Right ventricle myocardium superior (tissue), 1 donor: ENCODE measurements at regions not wholly inside any gene's neighbourhood (a gene's known extent, or its start where the extent isn't known, plus 50 kb on each side); places are given as distances from the start of the nearest gene placed in this dataset.
"Not testable (repeated sequence)": the region's sequence is repeated elsewhere in the genome, so short reads cannot be mapped to it uniquely, and the experiment has no call there.

Experiments used
- ATAC-seq: fragments of 200-7000 bp; cut with Tn5 transposase; one replicate; pipeline ENCODE4 v1.9.1; 2020; ENCODE audit warnings: mild to moderate bottlenecking; ENCODE audit not compliant: poor library complexity
- DNase-seq: peaks from one replicate; pipeline ENCODE4 v3.0.0-alpha.2; 2020
- intact Hi-C: fragments of 100-400 bp; cut with DNase I; formaldehyde crosslinking; loops from one replicate; pipeline ENCODE4 v1.11.2; 2022
- donor health status: DM: no; HTN: yes; CAD: no; lungs with severe emphysema.

DNA sequence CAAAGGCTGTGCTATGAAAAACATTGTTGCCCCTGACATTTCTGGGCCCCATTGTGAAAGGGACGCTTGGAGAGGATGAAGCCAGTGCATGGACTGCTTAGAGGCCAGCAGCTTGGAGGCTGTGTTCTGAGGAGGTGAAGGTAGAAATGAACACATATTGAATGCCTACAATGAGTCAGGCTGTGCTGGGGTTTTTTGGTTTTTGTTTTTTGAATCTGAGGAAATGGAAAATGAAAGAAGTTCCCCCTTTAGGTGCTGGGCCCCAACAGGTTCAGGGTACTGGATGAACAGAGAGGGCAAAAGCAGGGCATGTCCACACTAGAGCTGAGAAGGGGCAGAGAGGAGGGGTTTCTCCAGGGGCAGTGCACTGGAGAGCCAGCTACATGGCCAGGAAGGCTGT, 166.1 kb upstream of the API5 start:
- DNase-seq (no peak), ATAC-seq (no peak)
- intact Hi-C loops: no loop called here

DNA sequence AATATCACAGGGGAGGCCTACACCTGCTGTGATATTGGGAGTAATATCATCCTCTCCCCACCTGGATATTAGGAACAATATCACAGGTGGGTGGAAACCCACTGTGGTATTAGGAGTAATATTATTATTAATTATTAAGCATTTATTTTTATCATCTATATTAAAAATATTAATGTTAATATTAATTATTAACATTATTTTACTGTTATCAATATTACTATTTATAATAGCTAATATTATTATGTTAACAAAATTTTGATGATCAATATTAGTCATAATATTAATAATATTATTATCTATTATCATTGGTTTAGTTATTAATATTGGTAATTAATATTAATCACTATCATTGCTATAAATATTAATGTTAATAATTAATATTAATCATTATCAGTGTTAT, 161.1 kb upstream of the API5 start:
- ATAC-seq: no peak
- intact Hi-C loops: no loop called here

DNA sequence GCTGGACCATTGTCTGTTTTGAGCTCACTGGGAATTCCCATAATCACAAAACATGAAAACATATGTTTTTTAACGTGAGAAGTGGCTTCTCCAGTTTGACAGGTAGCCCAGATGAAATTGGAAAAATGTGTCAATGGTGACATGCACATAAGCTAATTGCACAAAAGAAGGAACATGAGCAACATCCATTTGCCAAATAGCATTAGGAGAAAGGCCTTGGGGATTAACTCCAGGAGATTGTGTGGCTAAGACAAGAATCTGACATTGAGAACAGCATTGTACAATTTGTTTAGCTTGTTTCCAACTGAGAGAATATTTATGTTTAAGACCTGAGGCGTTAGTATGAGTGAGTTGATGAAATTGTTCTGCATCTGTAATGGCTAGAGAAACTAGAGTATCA, 147.0 kb upstream of the API5 start:
- DNase-seq (no peak), ATAC-seq (no peak)
- intact Hi-C loops: no loop called here

More for the DNA sequence above, 161.1 kb upstream of the API5 start:
- DNase-seq: no peak

DNA sequence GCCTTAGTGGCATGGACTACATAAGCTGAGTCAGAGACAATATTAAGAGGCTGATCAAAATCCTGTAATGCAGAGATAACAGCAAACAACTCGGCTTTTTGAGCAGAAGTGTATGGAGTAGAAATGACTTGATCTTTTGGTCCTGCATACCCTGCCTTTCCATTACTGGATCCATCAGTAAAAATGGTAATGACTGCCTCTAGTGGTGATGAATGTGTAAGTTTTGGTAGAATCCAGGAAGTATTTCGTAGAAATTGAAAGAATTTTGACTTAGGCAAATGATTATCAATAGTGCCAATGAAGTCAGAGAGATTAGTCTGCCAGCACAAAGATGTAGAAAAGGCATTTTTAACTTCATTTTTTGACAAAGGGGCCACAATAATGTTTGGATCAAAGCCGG, 146.4 kb upstream of the API5 start:
- intact Hi-C loops, DNase-seq: not testable (repeated sequence)

DNA sequence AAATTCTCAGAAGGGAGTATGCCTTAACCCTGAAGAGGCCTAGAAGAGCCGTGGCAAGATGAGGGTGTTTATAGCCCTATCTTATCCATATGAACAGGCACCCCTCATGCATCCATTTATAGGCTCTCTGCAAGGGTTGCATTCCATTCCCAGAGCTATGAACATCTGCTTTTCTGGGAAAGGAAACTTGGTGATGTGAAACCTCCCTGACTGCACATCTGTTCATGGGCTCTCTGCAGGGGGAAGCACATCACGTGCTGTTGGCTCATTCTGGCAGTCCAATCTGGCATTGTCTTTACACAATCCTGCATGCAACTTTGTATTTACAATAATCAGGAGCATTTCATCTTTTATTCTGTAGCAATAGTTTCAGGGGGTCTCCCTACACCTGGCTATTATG, 143.6 kb upstream of the API5 start:
- DNase-seq, intact Hi-C loops, ATAC-seq: not testable (repeated sequence)

More for the DNA sequence above, 146.4 kb upstream of the API5 start:
- not testable (repeated sequence) for ATAC-seq

DNA sequence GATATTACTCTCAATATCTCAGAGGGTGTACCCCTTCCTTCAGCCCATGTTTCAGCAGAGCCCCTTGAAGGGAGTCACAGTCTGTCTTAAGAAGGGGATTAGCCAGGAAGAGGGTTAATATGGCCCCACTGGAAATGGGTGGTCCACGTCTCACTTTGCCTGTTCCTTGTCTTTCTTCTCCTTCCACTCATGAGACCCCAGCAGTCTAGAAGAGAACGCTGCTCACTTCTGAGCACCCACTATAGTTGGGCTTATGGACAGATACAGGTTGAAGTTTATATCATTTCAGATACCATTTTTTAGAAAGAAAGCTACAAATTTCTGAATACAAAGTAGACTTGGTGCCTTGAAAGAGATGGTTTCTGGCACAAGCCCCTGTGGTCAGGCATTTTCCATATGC, 139.3 kb upstream of the API5 start:
- intact Hi-C loops: no loop called here

DNA sequence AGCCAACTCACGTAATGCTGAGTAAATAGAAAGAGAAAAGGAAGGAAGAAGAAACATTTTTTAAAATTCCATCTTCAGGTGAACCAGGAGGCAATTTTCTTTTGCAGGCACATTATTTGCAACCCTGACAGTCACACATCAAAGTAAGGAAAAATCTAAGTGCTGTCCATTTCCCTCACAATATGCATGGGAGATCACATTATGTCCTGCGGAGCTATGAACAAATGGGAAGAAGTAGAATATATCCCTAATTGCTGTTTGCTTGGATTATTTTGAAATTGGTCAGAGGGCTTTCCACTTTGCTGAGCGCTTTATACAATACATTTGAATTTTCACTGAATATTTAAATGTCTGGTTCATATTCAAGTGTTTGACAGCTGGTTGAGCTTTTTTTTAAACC, 133.8 kb upstream of the API5 start:
- intact Hi-C loops: no loop called here
- DNase-seq (no peak), ATAC-seq (no peak)

More for the DNA sequence above, 139.3 kb upstream of the API5 start:
- ATAC-seq (no peak), DNase-seq (no peak)

DNA sequence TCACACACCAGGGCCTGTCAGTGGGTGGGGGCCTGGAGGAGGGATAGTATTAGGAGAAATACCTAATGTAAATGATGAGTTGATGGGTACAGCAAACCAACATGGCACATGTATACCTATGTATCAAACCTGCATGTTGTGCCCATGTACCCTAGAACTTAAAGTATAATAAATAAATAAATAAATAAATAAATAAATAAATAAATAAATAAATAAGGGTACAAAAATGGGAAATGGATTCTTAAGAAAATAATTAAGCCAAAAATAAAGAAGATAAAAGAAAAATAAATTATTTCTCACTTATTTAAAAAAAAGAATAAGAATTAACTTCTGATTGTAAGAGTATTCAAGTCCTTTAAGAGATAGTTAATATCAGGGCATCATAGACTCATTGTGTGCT, 117.3 kb upstream of the API5 start:
- intact Hi-C loops, DNase-seq, ATAC-seq: not testable (repeated sequence)

DNA sequence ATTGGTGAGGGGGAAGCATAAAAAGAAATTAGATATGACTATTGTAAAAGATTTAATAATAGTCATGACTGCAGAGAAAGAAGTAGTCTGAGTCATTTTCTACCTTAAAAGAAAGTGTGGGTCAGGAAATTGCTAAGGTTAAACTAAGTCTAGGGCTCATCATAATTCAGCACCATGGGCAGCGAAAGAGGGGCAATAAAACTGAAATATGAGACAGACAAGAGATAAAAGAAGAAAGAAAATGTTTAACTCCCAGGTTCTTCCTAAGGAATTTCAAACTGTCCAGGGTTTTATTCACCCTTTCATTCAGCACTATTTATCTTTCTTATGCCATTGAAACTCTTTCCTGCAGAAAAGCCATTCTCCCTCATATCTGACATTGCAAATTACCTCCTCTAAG, 114.4 kb upstream of the API5 start:
- no peak for ATAC-seq
- intact Hi-C loops: no loop called here

DNA sequence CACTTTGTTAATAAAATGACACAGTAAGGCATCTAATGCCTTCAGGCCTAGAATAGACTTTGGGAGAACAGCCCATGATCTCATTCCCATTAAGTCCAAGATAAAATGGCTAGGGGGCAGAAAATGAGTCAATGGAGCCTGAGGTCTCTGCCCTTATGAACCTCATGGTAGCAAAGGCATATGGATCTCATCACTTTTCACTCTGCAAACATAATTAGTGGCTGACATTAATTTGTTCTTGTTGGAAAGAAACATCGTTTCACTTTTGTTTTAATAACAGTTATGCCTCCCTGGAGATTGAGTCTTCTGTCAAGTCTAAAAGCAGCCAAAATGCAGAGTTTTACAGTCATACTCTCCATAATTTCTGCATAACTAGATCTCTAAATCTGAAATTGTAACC, 111.8 kb upstream of the API5 start:
- intact Hi-C loops: no loop called here
- no peak for ATAC-seq
- DNase-seq: no peak

More for the DNA sequence above, 114.4 kb upstream of the API5 start:
- no peak for DNase-seq

DNA sequence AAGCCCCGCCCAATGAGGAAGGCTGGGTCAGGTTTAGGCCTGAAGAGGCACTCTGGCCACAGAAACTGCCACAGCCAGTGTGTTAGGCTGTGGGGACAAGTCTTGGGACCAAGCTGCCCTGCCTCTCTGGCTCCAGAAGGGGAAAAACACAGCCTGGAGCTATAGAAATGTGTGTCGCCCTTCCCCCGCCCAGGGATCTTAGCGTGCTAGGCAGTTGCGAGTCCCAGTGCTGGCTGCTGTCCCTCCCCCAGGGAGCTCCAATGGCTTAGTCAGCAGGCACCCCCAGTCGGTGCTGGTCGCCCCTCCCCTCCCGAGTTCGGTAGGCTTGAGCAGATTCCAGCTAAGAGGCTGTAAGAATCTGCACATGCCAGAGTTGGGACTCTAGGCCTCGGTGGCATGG, 99.5 kb upstream of the API5 start:
- intact Hi-C loops: no loop called here
- ATAC-seq (no peak), DNase-seq (no peak)

DNA sequence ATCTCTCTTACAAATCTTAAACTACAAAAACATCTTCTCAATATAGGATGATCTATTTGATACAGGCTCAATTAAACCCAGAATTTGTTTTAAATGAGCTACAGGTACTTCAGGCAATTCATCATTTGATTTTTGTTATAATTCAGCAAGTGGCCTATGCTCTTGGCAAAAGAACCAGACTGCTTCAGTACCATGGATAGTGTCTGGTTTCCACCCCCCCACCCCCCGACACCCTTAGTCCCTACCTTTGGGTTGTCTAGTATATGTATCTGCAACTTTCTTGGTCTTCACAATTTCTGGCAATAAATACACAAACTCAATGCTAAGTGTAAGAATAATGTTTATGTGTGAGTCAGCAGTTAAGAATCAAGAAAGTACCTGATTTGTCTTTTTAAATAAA, 97.3 kb upstream of the API5 start:
- DNase-seq: no peak
- no peak for ATAC-seq
- intact Hi-C loops: no loop called here

DNA sequence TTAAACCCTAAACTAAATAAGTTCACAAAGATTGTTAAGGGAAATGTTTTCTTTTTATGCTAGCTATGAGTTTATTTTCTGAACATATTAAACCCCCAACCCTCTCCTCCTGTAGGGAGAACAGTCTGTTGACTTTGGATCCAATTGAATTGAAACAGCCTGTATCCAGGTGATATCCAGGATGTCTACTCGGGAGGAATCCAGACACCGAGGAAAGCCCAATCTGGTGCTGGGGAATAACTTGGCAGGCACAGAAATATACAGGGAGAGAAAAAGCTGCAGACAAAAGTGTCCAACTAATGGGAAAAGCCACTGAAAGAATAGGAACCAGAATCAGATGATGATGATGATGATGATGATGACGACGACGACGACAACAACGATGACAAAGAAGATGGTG, 93.9 kb upstream of the API5 start:
- no peak for DNase-seq
- ATAC-seq: no peak
- intact Hi-C loops: no loop called here

DNA sequence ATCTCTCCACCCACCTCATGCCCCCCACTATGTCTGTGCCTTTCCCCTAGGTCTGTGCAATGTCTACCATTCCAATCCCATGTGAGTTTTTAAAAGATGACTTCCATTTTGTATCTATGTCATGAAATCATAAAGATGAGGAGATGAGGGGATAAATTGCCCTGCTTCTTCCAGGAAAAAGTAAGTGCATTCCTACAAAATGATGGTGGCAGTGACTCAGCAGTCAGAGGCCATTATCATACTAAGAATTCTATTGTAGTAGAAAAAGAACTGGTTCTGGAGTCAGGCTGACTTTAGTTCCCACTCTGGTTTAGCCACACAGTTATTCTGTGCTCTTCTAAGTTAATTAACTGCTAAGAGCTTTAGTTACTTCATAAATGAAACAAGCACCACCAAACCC, 89.6 kb upstream of the API5 start:
- ATAC-seq (no peak), DNase-seq (no peak)
- intact Hi-C loops: no loop called here

DNA sequence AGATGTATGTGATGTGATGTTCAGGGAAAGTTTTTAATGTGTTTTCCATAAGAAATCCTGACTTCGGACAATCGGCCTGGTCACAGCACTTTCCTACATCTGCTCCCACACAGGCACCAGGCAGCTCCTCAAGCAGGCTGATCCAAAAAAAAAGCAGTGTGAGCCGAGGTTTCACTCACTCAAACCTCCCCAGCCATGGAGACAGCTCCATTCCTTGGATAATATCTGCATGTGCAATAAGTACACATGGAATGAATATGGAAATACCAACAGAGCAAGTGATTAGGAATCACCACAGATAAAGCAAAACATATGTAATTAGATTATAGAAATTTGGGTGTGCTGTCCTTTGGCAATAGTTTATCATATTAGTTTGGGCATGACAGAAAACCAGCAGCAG, 88.8 kb upstream of the API5 start:
- ATAC-seq: no peak
- no peak for DNase-seq
- intact Hi-C loops: no loop called here

DNA sequence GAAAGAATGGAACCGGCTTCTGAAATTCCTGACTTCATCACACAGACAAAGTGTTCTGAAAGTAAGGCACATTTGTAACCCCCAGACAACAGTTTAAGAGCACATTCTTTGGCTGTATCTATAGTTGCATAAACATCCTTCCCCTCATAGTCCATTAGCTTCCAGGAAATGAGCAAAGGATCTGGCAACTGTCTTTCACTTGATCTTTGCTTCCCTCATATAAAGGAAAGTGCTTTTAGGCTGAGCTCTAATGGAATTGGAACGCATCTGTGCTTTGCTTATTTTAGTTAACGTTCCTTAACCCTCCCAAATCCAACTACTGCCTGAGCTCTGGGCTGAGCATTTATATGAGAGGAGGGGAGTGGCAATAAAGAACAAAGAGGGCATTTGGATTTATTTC, 76.9 kb upstream of the API5 start:
- intact Hi-C loops: no loop called here
- DNase-seq (no peak), ATAC-seq (no peak)

DNA sequence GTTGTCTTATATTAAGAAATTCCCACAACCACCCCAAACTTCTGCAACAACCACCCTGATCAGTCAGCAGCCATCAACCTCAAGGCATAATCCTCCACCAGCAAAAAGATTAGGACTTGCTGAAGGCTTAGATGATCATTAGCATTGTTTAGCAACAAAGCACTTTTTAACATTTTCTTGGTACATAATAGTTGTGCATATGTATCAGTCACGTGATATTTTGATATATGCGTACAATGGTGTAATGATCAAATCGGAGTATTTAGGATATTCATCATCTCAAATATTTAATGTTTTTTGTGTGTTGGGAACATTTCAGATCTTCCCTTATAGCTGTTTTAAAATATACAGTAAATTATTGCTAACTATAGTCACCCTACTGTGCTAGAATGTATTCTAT, 73.5 kb upstream of the API5 start:
- ATAC-seq (no peak), DNase-seq (no peak)
- intact Hi-C loops: no loop called here

DNA sequence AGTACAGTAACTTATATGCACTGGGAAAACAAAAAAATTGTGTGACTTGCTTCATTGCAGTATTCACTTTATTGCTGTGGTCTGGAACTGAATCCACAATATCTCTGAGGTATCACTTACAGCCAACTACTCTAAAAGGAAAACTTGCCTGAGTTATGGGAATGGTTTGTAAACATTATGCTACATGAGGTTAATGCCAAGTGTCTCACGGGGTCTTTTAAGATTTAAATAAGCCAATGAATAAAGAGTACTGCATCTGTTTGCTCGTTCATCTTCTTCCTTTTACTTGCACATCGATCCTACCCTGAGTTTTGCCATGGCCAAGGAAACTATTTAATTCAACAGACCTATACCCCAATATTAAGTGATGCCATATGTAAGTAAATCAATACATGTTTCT, 72.0 kb upstream of the API5 start:
- DNase-seq: no peak
- no peak for ATAC-seq
- intact Hi-C loops: no loop called here

DNA sequence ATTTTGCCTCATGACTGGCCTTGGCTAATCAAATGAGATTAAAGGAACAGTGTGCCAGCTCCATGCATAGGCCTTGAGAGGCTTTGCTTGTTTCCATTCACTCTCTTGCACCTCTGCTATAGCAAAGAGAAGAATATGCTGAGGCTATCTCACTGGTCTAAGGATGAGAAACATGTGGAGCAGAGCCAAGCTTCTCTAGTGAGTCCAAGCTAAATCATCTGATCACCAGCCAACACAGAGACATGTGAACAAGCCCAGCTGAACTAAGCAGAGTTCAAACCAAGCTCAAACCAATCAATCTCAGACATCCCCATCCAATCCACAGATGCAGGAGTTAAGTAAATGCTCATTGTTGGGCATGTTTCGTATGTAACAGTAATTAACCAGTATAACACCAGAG, 69.4 kb upstream of the API5 start:
- intact Hi-C loops: no loop called here
- DNase-seq (no peak), ATAC-seq (no peak)

DNA sequence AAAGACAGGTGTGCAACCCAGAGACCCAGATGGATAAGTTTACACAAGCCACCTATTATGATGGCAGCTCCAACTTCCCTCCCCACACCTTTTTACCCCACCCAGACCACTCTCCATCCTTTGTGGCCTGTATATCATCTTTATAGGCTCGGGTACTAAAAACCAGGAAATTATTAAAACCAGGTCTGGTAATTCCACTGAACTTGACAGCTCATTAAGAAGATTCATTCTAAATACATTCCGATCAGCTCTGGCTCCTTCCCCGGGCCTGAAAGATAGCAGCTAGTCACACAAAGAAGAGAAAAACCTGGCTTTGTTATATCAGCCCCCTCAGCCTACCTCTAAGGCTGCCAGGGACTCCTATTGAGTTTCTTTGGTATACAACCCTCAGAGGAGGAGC, 67.9 kb upstream of the API5 start:
- no peak for DNase-seq
- ATAC-seq: no peak
- intact Hi-C loops: no loop called here

DNA sequence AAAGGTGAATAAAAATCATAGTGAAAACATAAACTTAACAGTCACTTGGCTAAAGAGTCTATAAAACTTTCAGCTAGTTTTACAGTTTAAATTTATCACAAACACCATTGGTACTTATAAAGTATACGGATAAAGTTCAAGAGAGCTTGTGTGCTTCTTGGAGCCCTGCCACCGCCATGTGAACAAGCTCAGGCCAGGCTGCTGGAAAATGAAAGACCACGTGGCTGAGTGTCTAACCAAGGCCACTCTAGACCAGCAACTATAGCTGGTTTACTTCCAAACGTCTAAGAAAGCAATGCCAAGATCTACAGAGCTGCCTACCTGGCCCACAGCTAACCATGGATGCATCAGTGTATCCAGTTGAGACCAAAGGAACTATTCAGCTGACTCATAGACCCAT, 66.3 kb upstream of the API5 start:
- no peak for ATAC-seq
- DNase-seq: no peak
- intact Hi-C loops: no loop called here

DNA sequence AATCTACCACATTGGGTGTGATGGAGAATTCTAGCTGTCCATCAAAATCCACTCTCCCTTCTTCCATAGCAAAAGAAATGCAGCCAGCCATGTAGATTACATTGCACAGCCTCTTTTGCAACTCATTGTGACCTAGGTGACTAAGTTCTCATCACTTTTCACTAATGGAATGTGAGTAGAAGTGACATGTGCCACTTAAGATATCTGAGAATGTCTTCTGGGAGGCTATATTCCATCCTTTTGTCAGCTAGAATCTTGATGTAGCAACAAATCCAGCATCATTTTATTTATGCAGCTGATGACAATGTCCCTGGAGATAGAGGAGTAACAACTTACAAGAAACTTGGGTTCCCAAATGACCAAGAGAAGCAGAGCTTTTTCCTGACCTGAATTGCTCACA, 61.5 kb upstream of the API5 start:
- no peak for DNase-seq
- ATAC-seq: no peak
- intact Hi-C loops: no loop called here
